BJ (cell line): ENCODE measurements at regions not wholly inside any gene's neighbourhood (a gene's known extent, or its start where the extent isn't known, plus 50 kb on each side); places are given as distances from the start of the nearest gene placed in this dataset.
A peak's percentile ranks its signal among the peaks of the same experiment; 100 is the strongest.

ENCODE experiments used
- CTCF ChIA-PET: fragments of 350-600 bp; formaldehyde crosslinking; extraction: SDS; loops from one replicate; lab custom pipeline; 2021; ENCODE audit warnings: antibody characterized with exemption, inconsistent platforms; lab: Yijun Ruan, JAX
- POLR2A ChIA-PET: fragments of 300-600 bp; sonication (Branson Sonifier 250); formaldehyde crosslinking; extraction: SDS; loops from one replicate; lab custom pipeline; 2021; ENCODE audit warnings: antibody characterized with exemption; lab: Charles Lee
- DNase-seq: peaks from one replicate; pipeline ENCODE4 v3.0.0-alpha.2; 2011; ENCODE audit warnings: low read depth
- H3K27me3 ChIP-seq: 2 replicates; pipeline ENCODE4 v1.6.0; 2011; ENCODE audit warnings: low read length; ENCODE audit not compliant: control insufficient read depth, insufficient read depth
- H3K36me3 ChIP-seq: 2 replicates; pipeline ENCODE4 v1.5.1; 2011; ENCODE audit warnings: low read length; ENCODE audit not compliant: control insufficient read depth, insufficient read depth
- H3K4me3 ChIP-seq: 2 replicates; pipeline ENCODE4 v1.5.1; 2011; ENCODE audit warnings: low read depth, mild to moderate bottlenecking, control low read depth, low read length
- CTCF ChIP-seq: IDR thresholded peaks from 2 replicates; pipeline ENCODE4 v1.5.1; 2011; ENCODE audit warnings: low read depth, mild to moderate bottlenecking, control low read depth, inconsistent platforms, low read length, moderate library complexity; ENCODE audit not compliant: insufficient read depth

GRCh38 chr17:68170246-68170645 is 77.6 kb upstream of the AMZ2 start:
- Histone ChIP-seq H3K36me3 (no peaks in the 10 kb centered on the region), H3K4me3 (no peak overlapping the region), H3K27me3 (no peaks in the 10 kb centered on the region; the same call in 1 of the 2 replicates)
- no peak for DNase-seq
- POLR2A ChIA-PET = no interaction called here
- no peak for TF ChIP-seq CTCF
- CTCF ChIA-PET = interaction anchor here (0.8 to 3.6 kb wide), 2 partner anchors 30 to 325 kb away, joined by 3 to 17 read pairs; no protein-coding TSS in a partner anchor

GRCh38 chr17:68172461-68172954 is 75.3 kb upstream of the AMZ2 start:
- Histone ChIP-seq H3K36me3 (no peaks in the 10 kb centered on the region), H3K4me3 (no peak overlapping the region), H3K27me3 (no peaks in the 10 kb centered on the region)
- TF ChIP-seq CTCF = peak; percentile 94
- no peak for DNase-seq
- CTCF ChIA-PET = interaction anchor here (0.6 to 2.5 kb wide), 23 partner anchors 11 to 296 kb away, joined by 3 to 26 read pairs (median 5); partner anchors contain the start of gene AMZ2
- POLR2A ChIA-PET = no interaction called here

GRCh38 chr17:68175416-68175815 is 72.4 kb upstream of the AMZ2 start:
- DNase-seq = no peak
- POLR2A ChIA-PET = no interaction called here
- Histone ChIP-seq H3K36me3 (no peaks in the 10 kb centered on the region), H3K27me3 (no peaks in the 10 kb centered on the region), H3K4me3 (no peak overlapping the region)
- CTCF ChIA-PET = no interaction called here
- no peak for TF ChIP-seq CTCF

GRCh38 chr17:68175905-68176304 is 71.9 kb upstream of the AMZ2 start:
- no peak for TF ChIP-seq CTCF
- H3K4me3 ChIP-seq = no peak overlapping the region
- ChIA-PET CTCF (interaction anchor here (0.9 to 2.1 kb wide), 7 partner anchors 9 to 290 kb away, joined by 3 to 11 read pairs (median 5); no protein-coding TSS in a partner anchor), POLR2A (no interaction called here)
- no peaks in the 10 kb centered on the region for H3K27me3 ChIP-seq
- DNase-seq = no peak
- H3K36me3 ChIP-seq = no peaks in the 10 kb centered on the region

GRCh38 chr17:68176718-68177117 is 71.1 kb upstream of the AMZ2 start:
- no peak overlapping the region for H3K4me3 ChIP-seq
- ChIA-PET POLR2A (no interaction called here), CTCF (interaction anchor here (0.8 to 2.1 kb wide), 10 partner anchors 10 to 291 kb away, joined by 3 to 11 read pairs (median 4); no protein-coding TSS in a partner anchor)
- TF ChIP-seq CTCF = no peak
- no peaks in the 10 kb centered on the region for H3K27me3 ChIP-seq
- no peaks in the 10 kb centered on the region for H3K36me3 ChIP-seq
- DNase-seq = no peak
